ENCODE measurements at regions not wholly inside any gene's neighbourhood (a gene's known extent, or its start where the extent isn't known, plus 50 kb on each side); places are given as distances from the start of the nearest gene placed in this dataset.

DNA sequence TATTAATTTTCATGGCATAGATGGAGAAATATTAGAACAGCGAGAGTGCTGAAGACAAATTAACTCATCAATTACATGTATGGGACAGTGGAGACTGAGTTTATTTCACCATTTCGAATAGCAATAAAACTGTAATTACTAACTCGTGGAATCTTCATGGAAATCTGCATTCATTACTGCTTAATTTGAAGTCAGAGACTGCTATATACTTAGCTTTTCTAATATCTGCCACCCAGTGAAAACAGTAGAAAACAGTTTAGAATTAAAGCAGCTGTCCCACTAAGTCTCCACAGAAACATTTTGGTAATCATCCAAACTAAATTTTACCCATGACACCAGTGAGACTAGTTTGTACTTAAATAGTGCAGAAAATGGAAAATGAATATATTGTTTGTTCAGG is 56.8 kb downstream of the IZUMO3 start:
- Mint-ChIP-seq H3K4me1 (peaks cover 13% of the 10 kb centered on the region), H3K9me3 (peaks cover 6% of the 10 kb centered on the region), H3K27ac (no peak overlapping the region), H3K4me3 (no peak overlapping the region), H3K27me3 (ENCODE audit: low read depth) (no peaks in the 10 kb centered on the region), H3K36me3 (no peaks in the 10 kb centered on the region)
- DNase-seq (ENCODE audit: low spot score in 2 of 2, unreplicated experiment in 2 of 2), result no peak
- TF ChIP-seq, protein P1, sequence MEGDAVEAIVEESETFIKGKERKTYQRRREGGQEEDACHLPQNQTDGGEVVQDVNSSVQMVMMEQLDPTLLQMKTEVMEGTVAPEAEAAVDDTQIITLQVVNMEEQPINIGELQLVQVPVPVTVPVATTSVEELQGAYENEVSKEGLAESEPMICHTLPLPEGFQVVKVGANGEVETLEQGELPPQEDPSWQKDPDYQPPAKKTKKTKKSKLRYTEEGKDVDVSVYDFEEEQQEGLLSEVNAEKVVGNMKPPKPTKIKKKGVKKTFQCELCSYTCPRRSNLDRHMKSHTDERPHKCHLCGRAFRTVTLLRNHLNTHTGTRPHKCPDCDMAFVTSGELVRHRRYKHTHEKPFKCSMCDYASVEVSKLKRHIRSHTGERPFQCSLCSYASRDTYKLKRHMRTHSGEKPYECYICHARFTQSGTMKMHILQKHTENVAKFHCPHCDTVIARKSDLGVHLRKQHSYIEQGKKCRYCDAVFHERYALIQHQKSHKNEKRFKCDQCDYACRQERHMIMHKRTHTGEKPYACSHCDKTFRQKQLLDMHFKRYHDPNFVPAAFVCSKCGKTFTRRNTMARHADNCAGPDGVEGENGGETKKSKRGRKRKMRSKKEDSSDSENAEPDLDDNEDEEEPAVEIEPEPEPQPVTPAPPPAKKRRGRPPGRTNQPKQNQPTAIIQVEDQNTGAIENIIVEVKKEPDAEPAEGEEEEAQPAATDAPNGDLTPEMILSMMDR (IDR thresholded peaks at IDR 0.05; ENCODE audit: unreplicated experiment), result no peak

DNA sequence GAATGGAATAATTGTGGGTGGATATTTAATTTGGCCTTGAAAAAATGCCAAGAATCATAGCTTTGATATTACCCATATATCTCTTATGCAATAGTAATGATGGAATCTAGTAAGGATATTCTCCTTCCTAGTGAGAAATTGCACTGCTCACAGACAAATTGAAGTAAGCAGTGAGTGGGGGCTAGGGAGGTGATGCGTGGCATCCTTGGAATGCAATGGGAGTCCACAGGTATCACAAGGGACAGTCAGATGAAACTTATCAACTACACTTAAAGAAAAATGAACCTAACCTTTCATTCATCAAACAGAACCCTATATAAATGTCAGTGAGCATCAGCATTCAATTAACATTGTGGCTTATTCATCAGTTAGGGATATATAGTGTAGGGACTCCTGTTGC is 57.8 kb downstream of the IZUMO3 start:
- TF ChIP-seq, protein P1 (IDR thresholded peaks at IDR 0.05; ENCODE audit: unreplicated experiment), result no peak
- no peak overlapping the region for H3K4me3 Mint-ChIP-seq
- no peaks in the 10 kb centered on the region for H3K9me3 Mint-ChIP-seq
- DNase-seq (ENCODE audit: low spot score in 2 of 2, unreplicated experiment in 2 of 2), result no peak
- H3K36me3 Mint-ChIP-seq, result no peaks in the 10 kb centered on the region
- H3K27ac Mint-ChIP-seq, result no peak overlapping the region
- H3K4me1 Mint-ChIP-seq, result peaks cover 13% of the 10 kb centered on the region
- H3K27me3 Mint-ChIP-seq (ENCODE audit: low read depth), result no peaks in the 10 kb centered on the region

GRCh38 chr9:24487250-24487861 is 58.3 kb downstream of the IZUMO3 start:
- TF ChIP-seq, protein P1 (IDR thresholded peaks at IDR 0.05; ENCODE audit: unreplicated experiment), result no peak
- H3K27ac Mint-ChIP-seq, result no peak overlapping the region
- no peaks in the 10 kb centered on the region for H3K36me3 Mint-ChIP-seq
- no peaks in the 10 kb centered on the region for H3K9me3 Mint-ChIP-seq
- peaks cover 13% of the 10 kb centered on the region for H3K4me1 Mint-ChIP-seq
- H3K27me3 Mint-ChIP-seq (ENCODE audit: low read depth), result no peaks in the 10 kb centered on the region
- no peak for DNase-seq (ENCODE audit: low spot score in 2 of 2, unreplicated experiment in 2 of 2)
- no peak overlapping the region for H3K4me3 Mint-ChIP-seq

- Mint-ChIP-seq H3K4me1 (peaks cover 9% of the 10 kb centered on the region), H3K4me3 (peak overlapping the region; percentile 11), H3K36me3 (no peaks in the 10 kb centered on the region), H3K27ac (peak overlapping the region; percentile 54), H3K9me3 (no peaks in the 10 kb centered on the region), H3K27me3 (ENCODE audit: low read depth) (no peaks in the 10 kb centered on the region)
- TF ChIP-seq, protein P1 (IDR thresholded peaks at IDR 0.05; ENCODE audit: unreplicated experiment), result no peak
- no peak for DNase-seq (ENCODE audit: low spot score in 2 of 2, unreplicated experiment in 2 of 2)
These were observed 66.2 kb downstream of the IZUMO3 start for GRCh38 chr9:24479361-24480059.

- no peaks in the 10 kb centered on the region for H3K27me3 Mint-ChIP-seq (ENCODE audit: low read depth)
- no peak for DNase-seq (ENCODE audit: low spot score in 2 of 2, unreplicated experiment in 2 of 2)
- TF ChIP-seq, protein P1 (IDR thresholded peaks at IDR 0.05; ENCODE audit: unreplicated experiment), result no peak
- H3K9me3 Mint-ChIP-seq, result no peaks in the 10 kb centered on the region
- no peak overlapping the region for H3K4me3 Mint-ChIP-seq
- peaks cover 5% of the 10 kb centered on the region for H3K4me1 Mint-ChIP-seq
- H3K36me3 Mint-ChIP-seq, result no peaks in the 10 kb centered on the region
- no peak overlapping the region for H3K27ac Mint-ChIP-seq
These were observed 81.3 kb downstream of the IZUMO3 start for GRCh38 chr9:24464319-24464951.

Measured in mesothelial cell of epicardium (in vitro differentiated cells).